H9 (cell line): ENCODE measurements at regions not wholly inside any gene's neighbourhood (a gene's known extent, or its start where the extent isn't known, plus 50 kb on each side); places are given as distances from the start of the nearest gene placed in this dataset.
A peak's percentile ranks its signal among the peaks of the same experiment; 100 is the strongest.

Experiments
- DNase-seq: peaks from one replicate; pipeline ENCODE4 v3.0.0-alpha.2; 2017
- H2AFZ ChIP-seq: one replicate; pipeline ENCODE4 v1.6.1; 2013; ENCODE audit warnings: mild to moderate bottlenecking, low read length, control low read depth, moderate library complexity
- H2AK5ac ChIP-seq: 2 replicates; pipeline ENCODE4 v1.6.1; 2013; ENCODE audit warnings: low read length, control low read depth, mixed read lengths; ENCODE audit not compliant: insufficient read length
- H2BK120ac ChIP-seq: one replicate; pipeline ENCODE4 v1.6.1; 2013; ENCODE audit warnings: low read depth, mild to moderate bottlenecking, low read length, control low read depth, inconsistent platforms; ENCODE audit not compliant: poor library complexity, severe bottlenecking
- H2BK12ac ChIP-seq: 2 replicates; pipeline ENCODE4 v1.6.1; 2013; ENCODE audit warnings: low read length, control low read depth, mixed read lengths, low read depth; ENCODE audit not compliant: insufficient read length
- H2BK15ac ChIP-seq: 2 replicates; pipeline ENCODE4 v1.6.1; 2013; ENCODE audit warnings: low read depth, low read length, control low read depth
- H2BK20ac ChIP-seq: one replicate; pipeline ENCODE4 v1.6.1; 2013; ENCODE audit warnings: low read depth, mild to moderate bottlenecking, low read length, control low read depth, inconsistent platforms; ENCODE audit not compliant: poor library complexity, severe bottlenecking
- H2BK5ac ChIP-seq: 2 replicates; pipeline ENCODE4 v1.6.1; 2013; ENCODE audit warnings: low read length, control low read depth, mixed read lengths; ENCODE audit not compliant: insufficient read length
- H3K14ac ChIP-seq: 2 replicates; pipeline ENCODE4 v1.6.1; 2013; ENCODE audit warnings: low read length, control low read depth; ENCODE audit not compliant: insufficient read depth
- H3K18ac ChIP-seq: 2 replicates; pipeline ENCODE4 v1.6.1; 2013; ENCODE audit warnings: low read depth, mild to moderate bottlenecking, mixed read lengths, low read length, control low read depth; ENCODE audit not compliant: insufficient read length
- H3K23ac ChIP-seq: 2 replicates; pipeline ENCODE4 v1.6.1; 2013; ENCODE audit warnings: low read length, control low read depth, mixed read lengths, low read depth; ENCODE audit not compliant: insufficient read length
- H3K23me2 ChIP-seq: 2 replicates; pipeline ENCODE4 v1.6.1; 2013; ENCODE audit warnings: low read depth, mild to moderate bottlenecking, mixed read lengths, low read length, control low read depth; ENCODE audit not compliant: insufficient read length, poor library complexity, severe bottlenecking
- H3K27ac ChIP-seq: 2 replicates; pipeline ENCODE4 v1.5.1; 2013; ENCODE audit warnings: low read length, control low read depth, mixed read lengths, low read depth; ENCODE audit not compliant: insufficient read length
- H3K27me3 ChIP-seq: 2 replicates; pipeline ENCODE4 v1.6.1; 2013; ENCODE audit warnings: low read length, control low read depth, inconsistent platforms; ENCODE audit not compliant: insufficient read depth
- H3K4ac ChIP-seq: 2 replicates; pipeline ENCODE4 v1.6.1; 2013; ENCODE audit warnings: low read depth, mild to moderate bottlenecking, control low read depth, inconsistent platforms, low read length, moderate library complexity
- H3K4me1 ChIP-seq: 2 replicates; pipeline ENCODE4 v1.6.1; 2013; ENCODE audit warnings: low read length, control low read depth, inconsistent platforms; ENCODE audit not compliant: insufficient read depth
- H3K4me2 ChIP-seq: 2 replicates; pipeline ENCODE4 v1.6.1; 2013; ENCODE audit warnings: low read length, control low read depth, mixed read lengths; ENCODE audit not compliant: insufficient read length, insufficient read depth
- H3K56ac ChIP-seq: 2 replicates; pipeline ENCODE4 v1.6.1; 2013; ENCODE audit warnings: low read depth, mild to moderate bottlenecking, mixed read lengths, low read length, control low read depth; ENCODE audit not compliant: insufficient read length
- H3K79me1 ChIP-seq: 2 replicates; pipeline ENCODE4 v1.6.1; 2013; ENCODE audit warnings: low read depth, mild to moderate bottlenecking, moderate library complexity, low read length, control low read depth, inconsistent platforms; ENCODE audit not compliant: insufficient read depth, poor library complexity, severe bottlenecking
- H3K79me2 ChIP-seq: 2 replicates; pipeline ENCODE4 v1.6.1; 2013; ENCODE audit warnings: low read length, control low read depth, inconsistent platforms; ENCODE audit not compliant: insufficient read depth
- H3K9ac ChIP-seq: 2 replicates; pipeline ENCODE4 v1.6.1; 2013; ENCODE audit warnings: low read length, control low read depth, mixed read lengths; ENCODE audit not compliant: insufficient read length; ENCODE audit errors: extremely low read depth
- H3K9me3 ChIP-seq: one replicate; pipeline ENCODE4 v1.6.1; 2013; ENCODE audit warnings: low read depth, low read length, inconsistent platforms; ENCODE audit not compliant: control insufficient read depth
- H3T11ph ChIP-seq: one replicate; pipeline ENCODE4 v1.6.1; 2013; ENCODE audit warnings: mild to moderate bottlenecking, low read length, control low read depth, inconsistent platforms
- H4K20me1 ChIP-seq: one replicate; pipeline ENCODE4 v1.6.1; 2013; ENCODE audit not compliant: control insufficient read depth, insufficient read length, insufficient read depth
- H4K5ac ChIP-seq: 2 replicates; pipeline ENCODE4 v1.6.1; 2013; ENCODE audit warnings: low read depth, mild to moderate bottlenecking, mixed read lengths, low read length, control low read depth; ENCODE audit not compliant: insufficient read length
- H4K8ac ChIP-seq: replicated peaks from 2 replicates; pipeline ENCODE4 v1.6.1; 2013; ENCODE audit warnings: low read length, control low read depth, mixed read lengths, low read depth; ENCODE audit not compliant: insufficient read length
- H4K91ac ChIP-seq: 2 replicates; pipeline ENCODE4 v1.6.1; 2013; ENCODE audit warnings: low read depth, mild to moderate bottlenecking, moderate library complexity, mixed read lengths, low read length, control low read depth; ENCODE audit not compliant: insufficient read length
- H3K27ac Mint-ChIP-seq, 3 experiments: 2 replicates in 2 of 3; 3 replicates in 1 of 3; pipeline ENCODE4 v1.8.0; 2020 to 2021; ENCODE audit warnings: mixed read lengths in 3 of 3, mild to moderate bottlenecking in 1 of 3, moderate library complexity in 1 of 3
- H3K27me3 Mint-ChIP-seq: 2 replicates; pipeline ENCODE4 v1.8.0; 2021; ENCODE audit warnings: low read depth, mild to moderate bottlenecking, moderate library complexity, mixed read lengths
- H3K36me3 Mint-ChIP-seq, 3 experiments: 2 replicates in 2 of 3; 3 replicates in 1 of 3; pipeline ENCODE4 v1.8.0; 2020 to 2021; ENCODE audit warnings: low read depth in 3 of 3, mixed read lengths in 3 of 3; ENCODE audit not compliant: insufficient read depth in 1 of 3
- H3K4me1 Mint-ChIP-seq, 2 experiments: 2 replicates each; pipeline ENCODE4 v1.8.0; 2020; ENCODE audit warnings: mixed read lengths in 2 of 2
- H3K4me3 Mint-ChIP-seq, 2 experiments: 2 replicates in 1 of 2; 3 replicates in 1 of 2; pipeline ENCODE4 v1.8.0; 2020 to 2021; ENCODE audit warnings: mild to moderate bottlenecking in 2 of 2, mixed read lengths in 2 of 2, moderate library complexity in 1 of 2
- H3K9me3 Mint-ChIP-seq, 2 experiments: 2 replicates in 1 of 2; 3 replicates in 1 of 2; pipeline ENCODE4 v1.8.0; 2020; ENCODE audit warnings: mild to moderate bottlenecking in 2 of 2, mixed read lengths in 2 of 2, moderate library complexity in 1 of 2
- WGBS: extraction: QIAGEN DNeasy Blood & Tissue Kit; methylation state at CpG from one replicate; pipeline ENCODE4 v1.1.7; 2013; ENCODE audit warnings: missing lambda C conversion rate, low lambda C conversion rate, mixed read lengths; ENCODE audit not compliant: insufficient read length; ENCODE audit errors: extremely low coverage; 5-methylcytosine and 5-hydroxymethylcytosine counted together
- TF ChIP-seq, protein P1 (sequence below): fragments of 200-600 bp; sonication (generic); conservative IDR thresholded peaks from 3 replicates; pipeline ENCODE4 v1.8.0; 2021; ENCODE audit warnings: antibody characterized with exemption, mild to moderate bottlenecking

DNA sequence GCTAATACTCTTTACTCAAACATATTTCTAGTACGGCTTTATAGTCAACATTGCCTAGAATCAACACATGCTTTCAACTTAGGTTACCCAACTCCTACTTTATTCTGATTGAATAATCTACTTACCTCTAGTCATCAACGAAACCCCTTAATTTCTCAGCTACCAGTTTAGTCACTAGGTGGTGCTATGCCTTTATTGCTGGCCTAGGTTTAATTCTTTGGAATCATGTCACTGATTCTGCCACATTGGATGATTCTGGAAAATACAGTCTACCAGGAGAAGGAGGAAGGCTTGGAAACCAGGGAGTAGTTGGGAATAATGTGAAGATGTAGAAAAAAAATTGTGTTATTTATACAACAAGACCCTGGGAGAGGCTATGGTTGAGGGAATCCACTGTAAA, 167.7 kb downstream of the DCAF12L2 start:
- H3K23me2 ChIP-seq = no peaks in the 10 kb centered on the region
- H2BK5ac ChIP-seq = no peak overlapping the region
- H3K4me2 ChIP-seq = no peak overlapping the region
- no peak overlapping the region for H3K4me3 Mint-ChIP-seq
- TF ChIP-seq, protein P1, sequence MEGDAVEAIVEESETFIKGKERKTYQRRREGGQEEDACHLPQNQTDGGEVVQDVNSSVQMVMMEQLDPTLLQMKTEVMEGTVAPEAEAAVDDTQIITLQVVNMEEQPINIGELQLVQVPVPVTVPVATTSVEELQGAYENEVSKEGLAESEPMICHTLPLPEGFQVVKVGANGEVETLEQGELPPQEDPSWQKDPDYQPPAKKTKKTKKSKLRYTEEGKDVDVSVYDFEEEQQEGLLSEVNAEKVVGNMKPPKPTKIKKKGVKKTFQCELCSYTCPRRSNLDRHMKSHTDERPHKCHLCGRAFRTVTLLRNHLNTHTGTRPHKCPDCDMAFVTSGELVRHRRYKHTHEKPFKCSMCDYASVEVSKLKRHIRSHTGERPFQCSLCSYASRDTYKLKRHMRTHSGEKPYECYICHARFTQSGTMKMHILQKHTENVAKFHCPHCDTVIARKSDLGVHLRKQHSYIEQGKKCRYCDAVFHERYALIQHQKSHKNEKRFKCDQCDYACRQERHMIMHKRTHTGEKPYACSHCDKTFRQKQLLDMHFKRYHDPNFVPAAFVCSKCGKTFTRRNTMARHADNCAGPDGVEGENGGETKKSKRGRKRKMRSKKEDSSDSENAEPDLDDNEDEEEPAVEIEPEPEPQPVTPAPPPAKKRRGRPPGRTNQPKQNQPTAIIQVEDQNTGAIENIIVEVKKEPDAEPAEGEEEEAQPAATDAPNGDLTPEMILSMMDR = peak; percentile 81
- no peak overlapping the region; a peak in 1 of 7 replicates for H3K27ac Mint-ChIP-seq
- no peak overlapping the region for H2BK20ac ChIP-seq
- H3K9ac ChIP-seq = no peak overlapping the region
- H3K4me1 ChIP-seq = no peaks in the 10 kb centered on the region
- no peaks in the 10 kb centered on the region for H3K79me2 ChIP-seq
- H3T11ph ChIP-seq = no peak overlapping the region
- H3K27me3 ChIP-seq = no peaks in the 10 kb centered on the region
- H3K79me1 ChIP-seq = no peaks in the 10 kb centered on the region
- H3K27me3 Mint-ChIP-seq = no peaks in the 10 kb centered on the region
- H4K20me1 ChIP-seq = no peaks in the 10 kb centered on the region
- H3K9me3 Mint-ChIP-seq = peaks cover 4 to 34% of the 10 kb centered on the region in 2 experiments; a peak in 4 of 5 replicates
- H3K18ac ChIP-seq = no peak overlapping the region
- no peak overlapping the region for H2BK12ac ChIP-seq
- no peak overlapping the region for H2AK5ac ChIP-seq
- no peak overlapping the region for H3K56ac ChIP-seq
- H3K27ac ChIP-seq = no peak overlapping the region
- no CpG with 5 or more reads among the region's 2 CpGs for WGBS
- no peak overlapping the region for H2BK120ac ChIP-seq
- H3K4ac ChIP-seq = no peak overlapping the region
- no peak overlapping the region for H3K14ac ChIP-seq
- H3K36me3 Mint-ChIP-seq = no peaks in the 10 kb centered on the region
- peaks cover 6 to 9% of the 10 kb centered on the region in 2 experiments for H3K4me1 Mint-ChIP-seq
- no peaks in the 10 kb centered on the region for H3K9me3 ChIP-seq
- H2BK15ac ChIP-seq = no peak overlapping the region
- no peak overlapping the region for H3K23ac ChIP-seq
- DNase-seq = no peak
- no peak overlapping the region for H4K5ac ChIP-seq
- H4K91ac ChIP-seq = no peak overlapping the region
- no peak overlapping the region for H4K8ac ChIP-seq
- H2AFZ ChIP-seq = no peak overlapping the region
